ENCODE measurements at regions not wholly inside any gene's neighbourhood (a gene's known extent, or its start where the extent isn't known, plus 50 kb on each side); places are given as distances from the start of the nearest gene placed in this dataset.

DNA sequence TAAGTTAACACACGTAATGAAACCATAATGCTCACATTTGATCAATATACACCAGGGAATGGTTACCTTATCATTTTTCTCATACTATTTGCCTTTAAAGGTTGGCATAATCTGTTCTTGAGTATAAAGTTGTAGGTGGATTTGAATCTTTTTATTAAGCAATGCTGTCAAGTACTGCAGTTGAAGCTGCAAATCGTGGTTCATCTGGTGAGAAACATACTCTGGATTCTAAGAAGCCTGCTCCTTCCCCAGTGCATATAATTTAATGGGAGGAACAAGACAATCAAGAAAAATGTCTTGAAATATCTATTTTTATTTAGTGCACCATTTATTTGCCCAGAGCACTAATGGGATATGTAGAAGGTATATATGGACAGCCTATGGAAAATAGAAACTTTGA is 68.7 kb upstream of the DLX6 start:
- TF ChIP-seq, protein P1, sequence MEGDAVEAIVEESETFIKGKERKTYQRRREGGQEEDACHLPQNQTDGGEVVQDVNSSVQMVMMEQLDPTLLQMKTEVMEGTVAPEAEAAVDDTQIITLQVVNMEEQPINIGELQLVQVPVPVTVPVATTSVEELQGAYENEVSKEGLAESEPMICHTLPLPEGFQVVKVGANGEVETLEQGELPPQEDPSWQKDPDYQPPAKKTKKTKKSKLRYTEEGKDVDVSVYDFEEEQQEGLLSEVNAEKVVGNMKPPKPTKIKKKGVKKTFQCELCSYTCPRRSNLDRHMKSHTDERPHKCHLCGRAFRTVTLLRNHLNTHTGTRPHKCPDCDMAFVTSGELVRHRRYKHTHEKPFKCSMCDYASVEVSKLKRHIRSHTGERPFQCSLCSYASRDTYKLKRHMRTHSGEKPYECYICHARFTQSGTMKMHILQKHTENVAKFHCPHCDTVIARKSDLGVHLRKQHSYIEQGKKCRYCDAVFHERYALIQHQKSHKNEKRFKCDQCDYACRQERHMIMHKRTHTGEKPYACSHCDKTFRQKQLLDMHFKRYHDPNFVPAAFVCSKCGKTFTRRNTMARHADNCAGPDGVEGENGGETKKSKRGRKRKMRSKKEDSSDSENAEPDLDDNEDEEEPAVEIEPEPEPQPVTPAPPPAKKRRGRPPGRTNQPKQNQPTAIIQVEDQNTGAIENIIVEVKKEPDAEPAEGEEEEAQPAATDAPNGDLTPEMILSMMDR (IDR thresholded peaks at IDR 0.05; ENCODE audit: insufficient read depth, low read depth, low read length): no peak
- TF ChIP-seq EZH2 (IDR thresholded peaks at IDR 0.05; ENCODE audit: insufficient read depth, low read length): no peak
